ENCODE measurements at regions not wholly inside any gene's neighbourhood (a gene's known extent, or its start where the extent isn't known, plus 50 kb on each side); places are given as distances from the start of the nearest gene placed in this dataset.

DNA sequence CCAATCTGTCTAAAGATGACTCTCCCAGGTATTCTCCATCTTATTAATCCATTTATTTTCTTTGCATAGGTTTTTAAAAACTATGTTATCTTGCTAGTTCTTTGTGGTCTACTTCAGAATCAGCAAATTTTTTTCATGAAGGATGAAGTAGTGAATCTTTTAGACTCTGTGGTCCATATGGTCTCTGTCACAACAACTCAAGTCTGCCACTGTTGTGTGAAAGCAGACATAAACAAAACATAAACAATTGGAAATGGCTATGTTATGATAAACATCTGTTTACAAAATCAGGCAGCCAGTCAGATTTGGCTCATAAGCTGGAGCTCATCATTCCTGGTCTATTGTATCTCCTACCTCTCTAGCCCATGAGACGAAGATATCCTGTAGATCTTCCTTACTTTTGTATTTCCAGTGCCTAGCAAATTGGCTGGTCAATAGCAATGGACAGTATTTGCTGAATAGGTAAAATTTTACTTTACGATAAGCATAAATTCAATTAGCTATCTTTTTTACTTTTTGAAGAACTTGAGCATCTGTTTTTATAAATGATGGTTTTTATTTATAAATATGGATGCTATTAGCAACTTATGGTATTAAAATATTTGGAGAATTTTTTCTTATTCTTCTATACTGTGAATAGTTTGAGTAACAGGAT is 104.6 kb upstream of the SGCE start:
- TF ChIP-seq, protein P1, sequence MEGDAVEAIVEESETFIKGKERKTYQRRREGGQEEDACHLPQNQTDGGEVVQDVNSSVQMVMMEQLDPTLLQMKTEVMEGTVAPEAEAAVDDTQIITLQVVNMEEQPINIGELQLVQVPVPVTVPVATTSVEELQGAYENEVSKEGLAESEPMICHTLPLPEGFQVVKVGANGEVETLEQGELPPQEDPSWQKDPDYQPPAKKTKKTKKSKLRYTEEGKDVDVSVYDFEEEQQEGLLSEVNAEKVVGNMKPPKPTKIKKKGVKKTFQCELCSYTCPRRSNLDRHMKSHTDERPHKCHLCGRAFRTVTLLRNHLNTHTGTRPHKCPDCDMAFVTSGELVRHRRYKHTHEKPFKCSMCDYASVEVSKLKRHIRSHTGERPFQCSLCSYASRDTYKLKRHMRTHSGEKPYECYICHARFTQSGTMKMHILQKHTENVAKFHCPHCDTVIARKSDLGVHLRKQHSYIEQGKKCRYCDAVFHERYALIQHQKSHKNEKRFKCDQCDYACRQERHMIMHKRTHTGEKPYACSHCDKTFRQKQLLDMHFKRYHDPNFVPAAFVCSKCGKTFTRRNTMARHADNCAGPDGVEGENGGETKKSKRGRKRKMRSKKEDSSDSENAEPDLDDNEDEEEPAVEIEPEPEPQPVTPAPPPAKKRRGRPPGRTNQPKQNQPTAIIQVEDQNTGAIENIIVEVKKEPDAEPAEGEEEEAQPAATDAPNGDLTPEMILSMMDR (IDR thresholded peaks at IDR 0.05; ENCODE audit: extremely low read depth in 1 of 2, insufficient read depth in 1 of 2, low read depth in 1 of 2, low read length in 2 of 2): no peak
- TF ChIP-seq POLR2A (IDR thresholded peaks at IDR 0.05; ENCODE audit: low read depth, low read length) (no peak), POLR2AphosphoS5 (IDR thresholded peaks at IDR 0.05; ENCODE audit: insufficient read depth, low read depth, low read length) (no peak)
